GM18868 (cell line): ENCODE measurements at regions not wholly inside any gene's neighbourhood (a gene's known extent, or its start where the extent isn't known, plus 50 kb on each side); places are given as distances from the start of the nearest gene placed in this dataset.
A peak's percentile ranks its signal among the peaks of the same experiment; 100 is the strongest.
"Not testable (repeated sequence)": the region's sequence is repeated elsewhere in the genome, so short reads cannot be mapped to it uniquely, and the experiment has no call there.

Experiments
- ATAC-seq: cut with Tn5 transposase; IDR thresholded peaks from one replicate; pipeline ENCODE4 v1.9.1; 2021; ENCODE audit warnings: mild to moderate bottlenecking, moderate library complexity; ENCODE audit not compliant: unreplicated experiment

DNA sequence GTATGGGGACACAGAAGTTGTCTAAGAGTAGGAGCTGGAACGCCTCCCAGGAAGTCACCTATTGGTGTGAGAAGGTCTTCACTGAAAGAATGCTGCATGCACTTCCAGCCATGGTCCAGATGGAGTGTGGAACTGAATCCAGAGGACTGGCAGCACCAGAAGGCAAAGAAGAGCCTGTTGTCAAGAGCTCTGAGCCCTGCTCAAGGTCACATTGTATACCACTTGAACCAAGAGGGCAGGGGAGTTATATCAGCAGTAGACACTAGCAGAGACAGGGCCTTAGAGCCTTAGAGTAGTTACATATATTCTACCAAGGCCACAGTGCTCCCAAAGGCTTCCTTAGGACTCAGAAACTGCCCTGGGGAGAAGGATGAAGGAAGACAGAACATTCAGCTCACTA, 130.8 kb upstream of the POC5 start:
- ATAC-seq, result no peak

DNA sequence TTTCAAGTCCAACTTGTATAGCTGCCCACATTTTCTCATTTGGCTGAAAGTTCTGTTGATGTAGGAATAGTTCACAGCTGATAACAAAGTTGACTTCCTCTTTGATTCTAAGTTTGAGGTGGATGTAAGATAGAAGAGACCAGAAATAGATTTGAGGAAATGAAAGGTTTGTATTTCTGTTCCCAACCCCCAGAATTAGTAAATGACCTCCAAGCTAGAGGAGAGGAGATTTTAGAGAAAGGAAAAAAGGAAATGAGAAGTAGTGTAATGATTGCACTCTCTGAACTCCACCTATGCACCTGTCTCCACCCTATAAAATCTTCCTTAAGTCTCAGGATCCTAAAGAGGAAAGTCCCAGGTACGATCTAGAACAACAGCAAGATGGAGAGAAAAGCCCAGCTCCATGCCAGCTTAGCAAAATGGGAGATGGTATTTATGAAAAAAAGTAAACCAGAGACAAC, 130.4 kb upstream of the POC5 start:
- ATAC-seq, result peak; percentile 91

GRCh38 chr5:75844301-75844700, 127.1 kb upstream of the POC5 start:
- no peak for ATAC-seq

DNA sequence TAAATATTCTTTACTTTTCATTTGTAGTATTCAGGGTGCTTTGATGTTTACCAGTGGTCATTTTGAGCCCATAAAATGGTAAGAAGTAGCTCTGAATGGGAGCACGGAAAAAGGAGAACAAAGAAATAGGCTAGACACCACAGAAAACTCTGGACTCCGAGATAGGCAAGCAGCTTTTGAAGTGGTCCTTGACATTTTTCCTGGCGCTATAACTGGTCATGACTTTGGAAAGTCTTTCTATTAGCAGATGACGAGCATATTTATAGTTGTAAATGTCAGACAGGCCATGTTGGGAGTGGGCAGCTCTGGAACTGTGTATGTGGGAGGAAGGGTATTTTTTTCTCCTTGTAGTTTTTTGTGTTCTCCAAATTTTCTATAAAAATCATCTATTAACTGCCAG, 126.1 kb upstream of the POC5 start:
- ATAC-seq, result no peak

DNA sequence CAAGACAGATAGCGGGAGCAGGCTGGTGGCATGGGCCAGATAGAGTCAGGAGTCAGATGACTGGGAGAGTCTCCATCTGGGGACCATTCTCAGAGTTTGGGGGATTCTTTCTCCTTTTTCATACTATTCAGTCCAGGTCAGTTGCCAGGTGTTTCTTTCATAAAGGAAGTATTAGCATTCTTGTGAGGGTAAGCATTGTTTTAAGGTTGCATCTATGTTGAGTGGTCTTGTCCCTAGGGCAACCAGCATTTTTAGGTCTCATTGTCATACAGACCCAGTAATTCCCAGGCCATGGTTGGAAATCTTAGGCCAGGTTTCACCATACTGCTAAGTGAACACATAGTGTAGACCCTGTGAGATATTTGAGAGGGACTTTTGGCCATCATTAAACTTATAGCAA, 122.3 kb upstream of the POC5 start:
- no peak for ATAC-seq

- ATAC-seq, result no peak
Measured at GRCh38 chr5:75837258-75837841, 120.1 kb upstream of the POC5 start.

DNA sequence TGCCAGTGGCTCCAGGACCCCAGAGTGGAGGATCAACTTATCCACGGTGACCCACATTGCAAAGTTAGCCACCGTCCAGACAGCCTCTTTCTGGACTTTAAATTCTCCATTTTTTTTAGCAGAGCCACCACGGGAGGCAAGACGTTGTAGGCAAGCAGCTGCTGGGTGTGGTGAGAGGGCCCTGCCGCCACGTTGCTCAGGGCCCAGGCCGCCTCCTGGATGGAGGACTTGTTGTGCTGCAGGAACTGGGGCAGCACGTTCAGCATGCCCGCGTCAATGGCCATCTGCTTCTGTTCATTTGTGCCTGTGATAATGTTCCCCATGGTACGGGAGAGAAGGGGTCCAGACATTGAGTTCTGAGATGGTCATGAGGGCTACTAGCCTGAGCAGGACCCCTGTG, 114.3 kb upstream of the POC5 start:
- ATAC-seq, result no peak

DNA sequence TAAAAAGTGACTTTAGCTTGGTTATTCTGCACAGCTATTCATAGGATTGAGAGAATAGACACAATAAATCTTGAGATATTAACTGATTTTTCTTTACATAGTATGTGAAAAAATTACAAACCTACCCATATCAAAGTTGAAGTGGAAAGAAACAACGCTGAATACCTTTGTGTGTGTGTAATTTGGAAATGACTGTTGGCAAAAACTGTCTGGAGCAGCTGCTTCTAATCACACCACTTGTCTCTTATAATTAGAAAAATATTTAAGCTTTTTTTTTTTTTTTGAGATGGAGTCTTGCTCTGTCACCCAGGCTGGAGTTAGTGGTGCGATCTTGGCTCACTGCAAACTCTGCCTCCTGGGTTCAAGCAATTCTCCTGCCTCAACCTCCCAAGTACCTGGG, 110.8 kb upstream of the POC5 start:
- ATAC-seq, result no peak

- peak; percentile 45 for ATAC-seq
Measured at GRCh38 chr5:75824323-75824722, 107.1 kb upstream of the POC5 start.

GRCh38 chr5:75823811-75824210, 106.6 kb upstream of the POC5 start:
- no peak for ATAC-seq

GRCh38 chr5:75818661-75819060, 101.4 kb upstream of the POC5 start:
- ATAC-seq, result no peak

- not testable (repeated sequence) for ATAC-seq
Measured at GRCh38 chr5:75799695-75800094, 82.5 kb upstream of the POC5 start.

GRCh38 chr5:75769338-75769737, 52.1 kb upstream of the POC5 start:
- not testable (repeated sequence) for ATAC-seq
